ENCODE measurements at regions not wholly inside any gene's neighbourhood (a gene's known extent, or its start where the extent isn't known, plus 50 kb on each side); places are given as distances from the start of the nearest gene placed in this dataset.

GRCh38 chr13:100883453-100883852, 208.9 kb upstream of the TMTC4 start:
- H4K5ac ChIP-seq (ENCODE audit: low read depth, low read length): no peak overlapping the region
- no peak overlapping the region for H4K91ac ChIP-seq (ENCODE audit: insufficient read depth, low read depth, low read length)
- no peak overlapping the region for H3K27ac ChIP-seq (ENCODE audit: insufficient read depth, low read length)
- 0 out of 2 replicates have a peak overlapping the region, but pooled peaks have one; percentile 6 for H2BK120ac ChIP-seq (ENCODE audit: low read depth, low read length)
- H2AFZ ChIP-seq (replicated peaks; ENCODE audit: low read length, poor library complexity): no peak overlapping the region
- H3K56ac ChIP-seq (ENCODE audit: extremely low read depth, insufficient read depth, low read length): no peak overlapping the region
- no peaks in the 10 kb centered on the region for H3K79me1 ChIP-seq (ENCODE audit: low read depth in 1 of 2, low read length in 2 of 2)
- H2BK5ac ChIP-seq (ENCODE audit: low read depth, low read length, poor library complexity, severe bottlenecking): no peak overlapping the region
- H2BK15ac ChIP-seq (ENCODE audit: low read depth, low read length): no peak overlapping the region; the same call in 2 of the 3 replicates
- H3K4ac ChIP-seq (ENCODE audit: low read depth, low read length): no peak overlapping the region
- POLR2A ChIA-PET (ENCODE audit: unreplicated experiment): no interaction called here
- H2BK20ac ChIP-seq (ENCODE audit: low read depth, low read length): no peak overlapping the region
- 0 out of 2 replicates have a peak, but pooled peaks cover 2% of the 10 kb centered on the region for H3K9me1 ChIP-seq (ENCODE audit: insufficient read depth, low read length)
- H3K4me2 ChIP-seq (ENCODE audit: low read depth, low read length): no peak overlapping the region
- in situ Hi-C loops (cut with MboI; ENCODE audit: low sequenced_read_pairs): no loop called here
- CTCF ChIA-PET: interaction anchor here (0.5 kb wide), 1 partner anchor 114 kb away, joined by 5 read pairs; no protein-coding TSS in a partner anchor
- dilution Hi-C loops (cut with HindIII; ENCODE audit: low sequenced_read_pairs, unreplicated experiment): no loop called here
- DNase-seq (no peak), ATAC-seq (ENCODE audit: low read depth) (no peak)
- H3K9me3 ChIP-seq (ENCODE audit: control insufficient read depth, insufficient read depth, low read length): no peaks in the 10 kb centered on the region
- no peak overlapping the region for H4K8ac ChIP-seq (ENCODE audit: low read depth in 2 of 2, low read length in 2 of 2)
- no peak for TF ChIP-seq MXI1 (IDR thresholded peaks at IDR 0.05; ENCODE audit: borderline replicate concordance, low read depth, low read length)
- no peak for TF ChIP-seq NFE2L2 (IDR thresholded peaks at IDR 0.05; ENCODE audit: low read depth, low read length)
- no peak for TF ChIP-seq CEBPB (IDR thresholded peaks at IDR 0.05; ENCODE audit: low read depth, low read length)
- no peak for TF ChIP-seq RFX5 (IDR thresholded peaks at IDR 0.05; ENCODE audit: low read depth, low read length)
- TF ChIP-seq BHLHE40 (IDR thresholded peaks at IDR 0.05; ENCODE audit: low read depth, low read length): no peak
- TF ChIP-seq USF2 (IDR thresholded peaks at IDR 0.05; ENCODE audit: low read depth, low read length): no peak
- TF ChIP-seq POLR2A (IDR thresholded peaks at IDR 0.05; ENCODE audit: low read depth, low read length): no peak
- TF ChIP-seq ELK1 (IDR thresholded peaks at IDR 0.05; ENCODE audit: borderline replicate concordance, low read depth, low read length): no peak
- no peak for TF ChIP-seq MAZ (IDR thresholded peaks at IDR 0.05; ENCODE audit: borderline replicate concordance, low read depth, low read length)
- TF ChIP-seq CHD1 (IDR thresholded peaks at IDR 0.05; ENCODE audit: low read depth, low read length): no peak
- no peak for TF ChIP-seq FOS (IDR thresholded peaks at IDR 0.05; ENCODE audit: low read depth, low read length)
- no peak for TF ChIP-seq MAFK (IDR thresholded peaks at IDR 0.05; ENCODE audit: low read depth, low read length)
- TF ChIP-seq RAD21 (IDR thresholded peaks at IDR 0.05; ENCODE audit: low read length): no peak
- TF ChIP-seq, protein P1, sequence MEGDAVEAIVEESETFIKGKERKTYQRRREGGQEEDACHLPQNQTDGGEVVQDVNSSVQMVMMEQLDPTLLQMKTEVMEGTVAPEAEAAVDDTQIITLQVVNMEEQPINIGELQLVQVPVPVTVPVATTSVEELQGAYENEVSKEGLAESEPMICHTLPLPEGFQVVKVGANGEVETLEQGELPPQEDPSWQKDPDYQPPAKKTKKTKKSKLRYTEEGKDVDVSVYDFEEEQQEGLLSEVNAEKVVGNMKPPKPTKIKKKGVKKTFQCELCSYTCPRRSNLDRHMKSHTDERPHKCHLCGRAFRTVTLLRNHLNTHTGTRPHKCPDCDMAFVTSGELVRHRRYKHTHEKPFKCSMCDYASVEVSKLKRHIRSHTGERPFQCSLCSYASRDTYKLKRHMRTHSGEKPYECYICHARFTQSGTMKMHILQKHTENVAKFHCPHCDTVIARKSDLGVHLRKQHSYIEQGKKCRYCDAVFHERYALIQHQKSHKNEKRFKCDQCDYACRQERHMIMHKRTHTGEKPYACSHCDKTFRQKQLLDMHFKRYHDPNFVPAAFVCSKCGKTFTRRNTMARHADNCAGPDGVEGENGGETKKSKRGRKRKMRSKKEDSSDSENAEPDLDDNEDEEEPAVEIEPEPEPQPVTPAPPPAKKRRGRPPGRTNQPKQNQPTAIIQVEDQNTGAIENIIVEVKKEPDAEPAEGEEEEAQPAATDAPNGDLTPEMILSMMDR (conservative IDR thresholded peaks at IDR 0.05; ENCODE audit: low read depth, low read length): no peak
- TF ChIP-seq SMC3 (IDR thresholded peaks at IDR 0.05; ENCODE audit: low read depth, low read length): no peak
- no peak for TF ChIP-seq RCOR1 (IDR thresholded peaks at IDR 0.05; ENCODE audit: insufficient replicate concordance, low read length)
- no peak overlapping the region for H3K18ac ChIP-seq (ENCODE audit: low read depth, low read length)
- no peaks in the 10 kb centered on the region for H3K36me3 ChIP-seq (ENCODE audit: control insufficient read depth, insufficient read depth, low read length)
- no CpG with 5 or more reads among the region's 3 CpGs for WGBS, 2 experiments (ENCODE audit: extremely low coverage in 2 of 2, insufficient read length in 1 of 2)
- H3K9ac ChIP-seq (ENCODE audit: low read depth, low read length): no peak overlapping the region
- intact Hi-C loops (cut with micrococcal nuclease): no loop called here
- no peak overlapping the region for H3K14ac ChIP-seq (replicated peaks; ENCODE audit: low read depth, low read length)
- H4K20me1 ChIP-seq (ENCODE audit: insufficient read depth, low read length): no peaks in the 10 kb centered on the region
- H2AK9ac ChIP-seq (replicated peaks; ENCODE audit: low read depth, low read length, poor library complexity): no peak overlapping the region
- no TSS peak for BruUV-seq (replicated peaks)
- no peak overlapping the region for H3K23ac ChIP-seq (ENCODE audit: low read depth, low read length)
- no peaks in the 10 kb centered on the region for H3K27me3 ChIP-seq (ENCODE audit: control insufficient read depth, insufficient read depth, low read length)
- H2AK5ac ChIP-seq (ENCODE audit: low read depth, low read length): no peak overlapping the region
- no peak overlapping the region for H3K4me3 ChIP-seq (ENCODE audit: insufficient read depth, low read depth, low read length)
- H3K4me1 ChIP-seq (ENCODE audit: control insufficient read depth, insufficient read depth, low read length): peaks cover 2% of the 10 kb centered on the region; the same call in 1 of the 2 replicates
